HL-60 (cell line): ENCODE measurements at regions not wholly inside any gene's neighbourhood (a gene's known extent, or its start where the extent isn't known, plus 50 kb on each side); places are given as distances from the start of the nearest gene placed in this dataset.

Experiments
- DNase-seq, 2 experiments: peaks; one replicate each; pipeline ENCODE4 v3.0.0-alpha.2; 2010 to 2020; ENCODE audit warnings: low read depth in 1 of 2, low spot score in 1 of 2
- H3K27ac ChIP-seq: fragments of 250-450 bp; sonication (Bioruptor Pico); replicated peaks from 2 replicates; pipeline ENCODE4 v1.5.1; 2020; ENCODE audit warnings: mild to moderate bottlenecking, moderate library complexity
- H3K27me3 ChIP-seq: fragments of 250-450 bp; sonication (Bioruptor Pico); 2 replicates; pipeline ENCODE4 v1.5.1; 2021; ENCODE audit warnings: mild to moderate bottlenecking, moderate library complexity; ENCODE audit not compliant: insufficient read depth, poor library complexity, severe bottlenecking
- H3K4me3 ChIP-seq: replicated peaks from 2 replicates; pipeline ENCODE4 v1.5.1; 2011; ENCODE audit warnings: mild to moderate bottlenecking, control low read depth, low read length; ENCODE audit not compliant: insufficient read depth
- GABPA ChIP-seq: IDR thresholded peaks from 2 replicates; pipeline ENCODE4 v1.6.1; 2012; ENCODE audit warnings: low read depth
- POLR2AphosphoS5 ChIP-seq: IDR thresholded peaks from 2 replicates; pipeline ENCODE4 v1.6.1; 2012; ENCODE audit warnings: low read depth
- REST ChIP-seq: IDR thresholded peaks from 2 replicates; pipeline ENCODE4 v1.6.1; 2012; ENCODE audit warnings: low read depth; ENCODE audit not compliant: insufficient replicate concordance
- SPI1 ChIP-seq: IDR thresholded peaks from 2 replicates; pipeline ENCODE4 v1.6.1; 2012; ENCODE audit warnings: low read depth, mild to moderate bottlenecking, borderline replicate concordance
- TF ChIP-seq, protein P1 (sequence below): IDR thresholded peaks from one replicate; pipeline ENCODE4 v1.5.1; 2011; ENCODE audit warnings: low read length, control low read depth, inconsistent platforms; ENCODE audit not compliant: insufficient read depth

GRCh38 chr3:177842743-177843734, 645.8 kb upstream of the TBL1XR1 start:
- Histone ChIP-seq H3K27ac (no peak overlapping the region), H3K4me3 (no peak overlapping the region), H3K27me3 (peaks cover 2% of the 10 kb centered on the region)
- no peak for DNase-seq
- TF ChIP-seq SPI1 (no peak), REST (no peak), POLR2AphosphoS5 (no peak), GABPA (no peak)
- TF ChIP-seq, protein P1, sequence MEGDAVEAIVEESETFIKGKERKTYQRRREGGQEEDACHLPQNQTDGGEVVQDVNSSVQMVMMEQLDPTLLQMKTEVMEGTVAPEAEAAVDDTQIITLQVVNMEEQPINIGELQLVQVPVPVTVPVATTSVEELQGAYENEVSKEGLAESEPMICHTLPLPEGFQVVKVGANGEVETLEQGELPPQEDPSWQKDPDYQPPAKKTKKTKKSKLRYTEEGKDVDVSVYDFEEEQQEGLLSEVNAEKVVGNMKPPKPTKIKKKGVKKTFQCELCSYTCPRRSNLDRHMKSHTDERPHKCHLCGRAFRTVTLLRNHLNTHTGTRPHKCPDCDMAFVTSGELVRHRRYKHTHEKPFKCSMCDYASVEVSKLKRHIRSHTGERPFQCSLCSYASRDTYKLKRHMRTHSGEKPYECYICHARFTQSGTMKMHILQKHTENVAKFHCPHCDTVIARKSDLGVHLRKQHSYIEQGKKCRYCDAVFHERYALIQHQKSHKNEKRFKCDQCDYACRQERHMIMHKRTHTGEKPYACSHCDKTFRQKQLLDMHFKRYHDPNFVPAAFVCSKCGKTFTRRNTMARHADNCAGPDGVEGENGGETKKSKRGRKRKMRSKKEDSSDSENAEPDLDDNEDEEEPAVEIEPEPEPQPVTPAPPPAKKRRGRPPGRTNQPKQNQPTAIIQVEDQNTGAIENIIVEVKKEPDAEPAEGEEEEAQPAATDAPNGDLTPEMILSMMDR = no peak

DNA sequence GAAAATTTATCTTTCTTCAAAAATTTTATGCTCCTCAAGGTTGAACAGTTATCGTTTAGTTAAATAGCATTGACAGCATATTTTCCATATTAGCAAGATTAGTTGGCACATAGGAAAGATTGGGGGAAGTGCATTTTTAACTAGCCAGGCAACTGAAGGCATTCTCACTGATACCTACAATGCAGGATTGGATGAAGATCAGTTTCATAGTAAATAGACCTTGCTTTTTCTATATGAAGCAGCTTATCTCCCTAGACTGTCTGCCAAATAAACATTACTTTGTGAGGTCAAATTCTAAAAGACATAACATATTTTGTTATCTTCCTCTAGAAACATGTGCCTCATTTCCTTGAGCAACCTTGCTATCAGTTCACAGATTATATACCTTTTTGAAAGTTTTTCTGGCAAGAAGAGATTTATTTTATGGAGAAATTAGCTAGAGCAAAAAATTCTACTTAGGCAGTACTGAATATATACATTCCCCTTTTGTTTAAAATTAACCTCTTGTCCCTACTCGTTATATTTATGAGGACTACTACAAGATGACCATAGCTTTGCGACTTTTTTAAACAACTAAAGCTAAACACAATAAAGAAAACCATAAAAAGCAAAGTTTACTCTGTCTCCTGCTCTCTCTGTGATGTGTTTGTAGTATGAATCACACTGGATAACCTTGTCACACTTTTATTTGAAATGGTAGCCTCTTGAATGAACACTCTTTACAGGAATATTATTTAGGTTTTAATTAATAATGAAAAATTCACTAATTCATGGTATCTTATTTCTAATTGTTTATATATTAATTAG, 654.9 kb upstream of the TBL1XR1 start:
- TF ChIP-seq SPI1 = no peak
- no peak for TF ChIP-seq REST
- TF ChIP-seq GABPA = no peak
- TF ChIP-seq, protein P1 = no peak
- no peak for TF ChIP-seq POLR2AphosphoS5
- no peak for DNase-seq
- H3K27me3 ChIP-seq = peaks cover 2% of the 10 kb centered on the region
- H3K27ac ChIP-seq = no peak overlapping the region
- H3K4me3 ChIP-seq = no peak overlapping the region

GRCh38 chr3:177855021-177855420, 657.7 kb upstream of the TBL1XR1 start:
- TF ChIP-seq REST = no peak
- no peak for TF ChIP-seq SPI1
- TF ChIP-seq, protein P1 = no peak
- TF ChIP-seq POLR2AphosphoS5 = no peak
- no peak for TF ChIP-seq GABPA
- no peak overlapping the region for H3K27ac ChIP-seq
- H3K4me3 ChIP-seq = no peak overlapping the region
- DNase-seq = no peak
- H3K27me3 ChIP-seq = no peaks in the 10 kb centered on the region
